ENCODE measurements at regions not wholly inside any gene's neighbourhood (a gene's known extent, or its start where the extent isn't known, plus 50 kb on each side); places are given as distances from the start of the nearest gene placed in this dataset.

GRCh38 chr15:66860844-66861243 lies 158.8 kb downstream of the SMAD6 start:
- H3K4me3 ChIP-seq (ENCODE audit: low read depth, low read length), result no peak overlapping the region
- TF ChIP-seq, protein P1, sequence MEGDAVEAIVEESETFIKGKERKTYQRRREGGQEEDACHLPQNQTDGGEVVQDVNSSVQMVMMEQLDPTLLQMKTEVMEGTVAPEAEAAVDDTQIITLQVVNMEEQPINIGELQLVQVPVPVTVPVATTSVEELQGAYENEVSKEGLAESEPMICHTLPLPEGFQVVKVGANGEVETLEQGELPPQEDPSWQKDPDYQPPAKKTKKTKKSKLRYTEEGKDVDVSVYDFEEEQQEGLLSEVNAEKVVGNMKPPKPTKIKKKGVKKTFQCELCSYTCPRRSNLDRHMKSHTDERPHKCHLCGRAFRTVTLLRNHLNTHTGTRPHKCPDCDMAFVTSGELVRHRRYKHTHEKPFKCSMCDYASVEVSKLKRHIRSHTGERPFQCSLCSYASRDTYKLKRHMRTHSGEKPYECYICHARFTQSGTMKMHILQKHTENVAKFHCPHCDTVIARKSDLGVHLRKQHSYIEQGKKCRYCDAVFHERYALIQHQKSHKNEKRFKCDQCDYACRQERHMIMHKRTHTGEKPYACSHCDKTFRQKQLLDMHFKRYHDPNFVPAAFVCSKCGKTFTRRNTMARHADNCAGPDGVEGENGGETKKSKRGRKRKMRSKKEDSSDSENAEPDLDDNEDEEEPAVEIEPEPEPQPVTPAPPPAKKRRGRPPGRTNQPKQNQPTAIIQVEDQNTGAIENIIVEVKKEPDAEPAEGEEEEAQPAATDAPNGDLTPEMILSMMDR (IDR thresholded peaks at IDR 0.05; ENCODE audit: borderline replicate concordance, insufficient read depth, low read depth, low read length), result no peak

- TF ChIP-seq, protein P1 (IDR thresholded peaks at IDR 0.05; ENCODE audit: borderline replicate concordance, insufficient read depth, low read depth, low read length), result no peak
- no peak overlapping the region for H3K4me3 ChIP-seq (ENCODE audit: low read depth, low read length)
These were observed 160.3 kb downstream of the SMAD6 start for GRCh38 chr15:66862111-66862939.

- TF ChIP-seq, protein P1 (IDR thresholded peaks at IDR 0.05; ENCODE audit: borderline replicate concordance, insufficient read depth, low read depth, low read length), result peak; percentile 96
- H3K4me3 ChIP-seq (ENCODE audit: low read depth, low read length), result no peak overlapping the region
These were observed 160.9 kb downstream of the SMAD6 start for GRCh38 chr15:66862940-66863335.

- TF ChIP-seq, protein P1 (IDR thresholded peaks at IDR 0.05; ENCODE audit: borderline replicate concordance, insufficient read depth, low read depth, low read length), result no peak
- H3K4me3 ChIP-seq (ENCODE audit: low read depth, low read length), result no peak overlapping the region
These were observed 161.5 kb downstream of the SMAD6 start for GRCh38 chr15:66863390-66864085.

DNA sequence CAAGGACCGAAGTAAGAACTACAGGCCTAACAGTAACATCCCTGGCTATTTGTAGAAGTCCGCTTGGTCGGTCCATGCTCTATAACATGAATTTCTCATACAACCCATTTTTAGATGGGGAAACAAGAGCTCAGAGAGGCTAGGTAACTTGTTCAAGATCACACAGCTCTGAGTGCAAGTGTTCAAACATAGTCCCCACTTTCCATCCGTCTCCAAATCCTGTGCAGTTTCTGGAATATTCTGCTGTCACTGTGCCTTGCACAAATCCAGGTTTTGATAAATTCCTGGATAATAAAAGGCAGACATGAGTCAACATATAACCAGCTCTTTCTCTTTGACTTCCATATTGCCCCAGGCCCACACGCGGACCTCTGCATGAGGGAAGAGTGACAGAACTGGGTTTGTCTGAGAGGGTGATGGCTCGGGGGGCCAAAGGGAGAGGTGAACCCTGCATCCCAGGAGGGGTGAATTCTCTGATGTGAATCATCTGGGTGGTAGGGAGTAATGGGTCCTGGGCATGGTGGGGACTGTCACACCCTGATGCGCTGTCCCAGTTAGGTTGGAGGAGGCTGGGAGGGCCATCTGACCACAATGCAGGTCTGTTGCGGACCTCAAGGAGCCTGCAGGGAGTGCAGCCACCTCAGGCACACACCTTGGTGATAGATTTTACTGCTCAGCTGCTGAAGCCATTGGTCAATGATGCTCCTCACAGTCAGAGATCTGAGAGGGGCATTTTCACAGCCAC lies 162.2 kb downstream of the SMAD6 start:
- TF ChIP-seq, protein P1 (IDR thresholded peaks at IDR 0.05; ENCODE audit: borderline replicate concordance, insufficient read depth, low read depth, low read length), result no peak
- no peak overlapping the region for H3K4me3 ChIP-seq (ENCODE audit: low read depth, low read length)

DNA sequence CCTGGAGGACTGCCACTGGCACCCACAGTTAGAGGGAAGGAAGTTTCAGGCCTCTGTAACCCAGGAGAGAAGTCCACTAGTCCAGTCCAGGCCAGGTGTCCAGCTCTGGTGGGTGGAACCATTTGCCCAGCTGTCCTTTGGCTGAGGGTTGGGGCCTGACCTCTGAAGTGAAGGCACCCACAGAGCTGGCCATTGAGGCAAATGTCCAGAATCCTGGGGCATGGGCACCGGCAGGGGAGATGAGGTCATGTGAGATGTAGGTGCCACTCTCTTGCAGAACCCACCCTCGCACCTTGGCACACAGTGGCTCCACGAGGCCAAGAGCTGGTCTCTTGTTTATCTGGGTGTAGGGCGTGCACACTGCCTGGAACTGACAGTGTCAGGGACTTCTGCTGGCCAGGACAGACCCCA lies 162.8 kb downstream of the SMAD6 start:
- TF ChIP-seq, protein P1 (IDR thresholded peaks at IDR 0.05; ENCODE audit: borderline replicate concordance, insufficient read depth, low read depth, low read length), result no peak
- no peak overlapping the region for H3K4me3 ChIP-seq (ENCODE audit: low read depth, low read length)

All from GM12875 (cell line).